ENCODE measurements at regions not wholly inside any gene's neighbourhood (a gene's known extent, or its start where the extent isn't known, plus 50 kb on each side); places are given as distances from the start of the nearest gene placed in this dataset.

- Histone ChIP-seq H3K36me3 (ENCODE audit: control insufficient read depth, insufficient read depth, low read length) (no peaks in the 10 kb centered on the region), H3K27ac (ENCODE audit: low read depth, low read length) (peak overlapping the region; percentile 82), H3K4me1 (ENCODE audit: control insufficient read depth, insufficient read depth, low read length) (peaks cover 25% of the 10 kb centered on the region), H3K9ac (ENCODE audit: low read length) (no peak overlapping the region), H3K27me3 (ENCODE audit: control insufficient read depth, insufficient read depth, low read length) (no peaks in the 10 kb centered on the region), H3K4me3 (ENCODE audit: low read length) (no peak overlapping the region)
Measured at GRCh38 chr2:23285091-23285800, 99.7 kb upstream of the KLHL29 start.

- H3K36me3 ChIP-seq (ENCODE audit: control insufficient read depth, insufficient read depth, low read length): no peaks in the 10 kb centered on the region
- H3K9ac ChIP-seq (ENCODE audit: low read length): no peak overlapping the region
- H3K27ac ChIP-seq (ENCODE audit: low read depth, low read length): peak overlapping the region; percentile 82
- peaks cover 25% of the 10 kb centered on the region for H3K4me1 ChIP-seq (ENCODE audit: control insufficient read depth, insufficient read depth, low read length)
- no peak overlapping the region for H3K4me3 ChIP-seq (ENCODE audit: low read length)
- H3K27me3 ChIP-seq (ENCODE audit: control insufficient read depth, insufficient read depth, low read length): no peaks in the 10 kb centered on the region
Measured at GRCh38 chr2:23286031-23286757, 98.8 kb upstream of the KLHL29 start.

DNA sequence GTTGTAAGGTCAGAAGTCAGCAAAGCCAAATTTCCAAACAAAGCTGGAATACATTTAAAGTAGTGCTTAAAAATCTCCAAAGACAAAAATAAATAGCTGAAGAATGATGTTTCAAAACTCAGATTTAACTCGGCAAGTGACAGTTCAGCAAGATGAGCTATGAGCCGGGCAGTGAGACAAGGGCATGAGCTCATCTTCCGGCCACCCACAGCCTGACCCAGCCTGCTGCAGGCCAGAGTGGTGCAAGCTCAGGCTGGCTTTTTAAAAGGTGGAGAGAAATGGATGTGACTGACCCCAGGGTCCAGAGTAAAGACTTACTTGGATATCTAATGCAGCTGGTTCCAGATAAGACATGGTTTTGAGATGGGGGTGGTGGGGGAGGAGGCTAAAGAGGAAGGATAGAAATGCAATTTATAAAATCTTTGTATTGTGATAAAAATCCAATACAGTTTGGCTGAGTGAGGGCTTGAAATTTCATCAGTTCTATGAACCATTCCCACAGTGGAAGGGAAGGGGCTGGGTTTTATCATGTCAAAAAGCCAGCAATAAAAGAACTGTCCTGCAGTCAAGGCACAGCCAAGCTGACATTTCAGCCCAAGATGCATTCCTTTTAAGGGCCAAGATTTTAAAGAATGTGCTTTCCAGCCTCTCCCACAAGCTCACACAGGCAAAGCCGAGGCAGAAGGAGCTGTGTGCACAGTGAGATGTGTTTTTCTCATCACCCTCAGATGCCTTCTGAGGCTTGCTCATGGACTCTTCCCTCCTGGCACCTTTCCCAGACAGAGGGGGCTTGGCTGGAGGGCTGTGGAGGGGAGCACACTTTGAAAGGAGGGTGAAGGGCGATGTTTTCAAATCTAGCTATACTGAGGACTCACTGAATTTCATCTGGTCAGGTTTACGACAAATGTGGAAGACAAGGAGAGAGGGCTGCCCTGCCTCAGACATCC lies 97.9 kb upstream of the KLHL29 start:
- Histone ChIP-seq H3K27me3 (ENCODE audit: control insufficient read depth, insufficient read depth, low read length) (no peaks in the 10 kb centered on the region), H3K9ac (ENCODE audit: low read length) (no peak overlapping the region), H3K27ac (ENCODE audit: low read depth, low read length) (peak overlapping the region; percentile 82), H3K36me3 (ENCODE audit: control insufficient read depth, insufficient read depth, low read length) (no peaks in the 10 kb centered on the region), H3K4me3 (ENCODE audit: low read length) (no peak overlapping the region), H3K4me1 (ENCODE audit: control insufficient read depth, insufficient read depth, low read length) (peaks cover 25% of the 10 kb centered on the region)

DNA sequence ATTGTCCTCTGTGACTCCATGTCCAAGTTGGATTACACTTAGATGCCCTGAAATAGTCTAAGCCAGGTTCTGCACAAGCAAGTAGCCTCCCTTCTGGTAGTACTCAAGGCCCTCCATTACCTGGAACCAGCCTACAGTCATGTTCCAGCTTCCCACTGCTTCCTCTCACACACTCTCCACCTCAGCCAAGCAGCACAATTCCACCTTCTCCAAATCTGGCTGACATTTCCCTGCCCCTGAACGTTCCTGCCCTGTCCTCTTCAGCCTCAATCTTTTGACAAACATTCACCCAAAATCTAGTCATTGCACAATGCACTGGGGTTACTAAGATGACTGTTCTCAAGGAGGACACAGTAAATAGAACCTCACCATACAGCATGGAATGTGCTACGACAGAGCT lies 95.3 kb upstream of the KLHL29 start:
- Histone ChIP-seq H3K27ac (ENCODE audit: low read depth, low read length) (no peak overlapping the region), H3K27me3 (ENCODE audit: control insufficient read depth, insufficient read depth, low read length) (no peaks in the 10 kb centered on the region), H3K4me3 (ENCODE audit: low read length) (no peak overlapping the region), H3K36me3 (ENCODE audit: control insufficient read depth, insufficient read depth, low read length) (no peaks in the 10 kb centered on the region), H3K9ac (ENCODE audit: low read length) (no peak overlapping the region), H3K4me1 (ENCODE audit: control insufficient read depth, insufficient read depth, low read length) (peaks cover 23% of the 10 kb centered on the region)

DNA sequence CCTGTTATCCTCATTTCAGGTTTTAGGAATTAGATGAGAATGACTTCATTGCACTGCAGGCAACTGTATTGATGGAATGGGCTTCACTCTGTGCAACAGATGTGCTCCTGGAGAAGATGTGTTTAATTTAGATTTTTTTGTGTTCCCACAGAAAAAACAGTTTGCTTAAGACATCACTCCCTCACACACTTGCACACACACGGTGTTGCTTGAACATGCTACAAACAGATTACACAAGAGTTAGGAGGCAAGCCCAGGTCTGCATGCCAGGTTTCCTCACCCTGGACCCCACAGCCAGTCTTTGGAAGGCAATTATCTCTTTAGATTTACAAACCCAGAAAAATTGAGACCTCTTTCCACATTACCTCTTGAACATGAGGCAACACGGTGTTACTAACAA lies 93.7 kb upstream of the KLHL29 start:
- Histone ChIP-seq H3K36me3 (ENCODE audit: control insufficient read depth, insufficient read depth, low read length) (no peaks in the 10 kb centered on the region), H3K4me1 (ENCODE audit: control insufficient read depth, insufficient read depth, low read length) (peaks cover 7% of the 10 kb centered on the region), H3K27ac (ENCODE audit: low read depth, low read length) (no peak overlapping the region), H3K4me3 (ENCODE audit: low read length) (no peak overlapping the region), H3K9ac (ENCODE audit: low read length) (no peak overlapping the region), H3K27me3 (ENCODE audit: control insufficient read depth, insufficient read depth, low read length) (no peaks in the 10 kb centered on the region)

DNA sequence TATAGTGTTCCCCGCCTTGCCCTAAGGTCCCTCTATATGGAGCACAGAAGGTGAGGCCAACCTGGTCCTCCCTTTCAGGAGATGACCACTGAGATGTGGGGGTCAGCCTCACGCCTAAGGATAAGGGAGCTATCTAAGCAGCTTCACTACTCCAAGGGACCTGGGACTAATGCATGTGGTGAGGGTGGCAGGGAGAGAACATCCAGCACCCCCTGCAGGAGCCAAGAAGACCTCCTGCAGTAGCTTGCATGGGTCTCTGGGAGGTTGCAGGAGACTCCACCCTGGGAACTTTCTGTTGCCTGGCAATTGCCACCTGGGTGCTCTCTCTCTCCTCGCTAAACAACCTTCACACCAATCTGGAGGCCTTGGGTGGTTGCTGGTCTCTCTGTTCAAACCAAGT lies 93.0 kb upstream of the KLHL29 start:
- H3K9ac ChIP-seq (ENCODE audit: low read length): no peak overlapping the region
- no peaks in the 10 kb centered on the region for H3K27me3 ChIP-seq (ENCODE audit: control insufficient read depth, insufficient read depth, low read length)
- H3K4me3 ChIP-seq (ENCODE audit: low read length): no peak overlapping the region
- no peaks in the 10 kb centered on the region for H3K36me3 ChIP-seq (ENCODE audit: control insufficient read depth, insufficient read depth, low read length)
- H3K4me1 ChIP-seq (ENCODE audit: control insufficient read depth, insufficient read depth, low read length): no peaks in the 10 kb centered on the region
- H3K27ac ChIP-seq (ENCODE audit: low read depth, low read length): no peak overlapping the region

DNA sequence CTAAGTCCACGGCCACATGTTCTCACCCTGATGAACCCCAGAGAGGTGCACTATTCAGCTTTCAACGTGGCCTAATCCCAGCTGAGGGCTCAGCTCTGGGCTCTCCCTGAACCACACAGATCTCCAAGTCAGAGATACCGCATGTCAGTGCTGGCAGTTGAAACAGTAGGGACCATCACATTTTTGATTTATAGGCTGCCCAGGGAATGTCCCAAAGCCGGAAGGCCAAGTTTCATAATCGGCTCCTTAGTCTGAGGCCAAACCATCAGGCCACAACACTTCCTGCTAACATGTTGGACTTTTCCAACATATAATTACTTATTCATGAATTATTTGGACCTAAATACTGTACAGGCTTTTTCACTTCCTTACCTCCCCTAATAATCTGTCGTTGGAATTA lies 91.9 kb upstream of the KLHL29 start:
- Histone ChIP-seq H3K4me1 (ENCODE audit: control insufficient read depth, insufficient read depth, low read length) (no peaks in the 10 kb centered on the region), H3K4me3 (ENCODE audit: low read length) (no peak overlapping the region), H3K27me3 (ENCODE audit: control insufficient read depth, insufficient read depth, low read length) (no peaks in the 10 kb centered on the region), H3K36me3 (ENCODE audit: control insufficient read depth, insufficient read depth, low read length) (no peaks in the 10 kb centered on the region), H3K9ac (ENCODE audit: low read length) (no peak overlapping the region), H3K27ac (ENCODE audit: low read depth, low read length) (no peak overlapping the region)

- Histone ChIP-seq H3K27ac (ENCODE audit: low read depth, low read length) (no peak overlapping the region), H3K9ac (ENCODE audit: low read length) (no peak overlapping the region), H3K27me3 (ENCODE audit: control insufficient read depth, insufficient read depth, low read length) (no peaks in the 10 kb centered on the region), H3K4me3 (ENCODE audit: low read length) (no peak overlapping the region), H3K36me3 (ENCODE audit: control insufficient read depth, insufficient read depth, low read length) (no peaks in the 10 kb centered on the region), H3K4me1 (ENCODE audit: control insufficient read depth, insufficient read depth, low read length) (no peaks in the 10 kb centered on the region)
Measured at GRCh38 chr2:23293731-23294130, 91.2 kb upstream of the KLHL29 start.

DNA sequence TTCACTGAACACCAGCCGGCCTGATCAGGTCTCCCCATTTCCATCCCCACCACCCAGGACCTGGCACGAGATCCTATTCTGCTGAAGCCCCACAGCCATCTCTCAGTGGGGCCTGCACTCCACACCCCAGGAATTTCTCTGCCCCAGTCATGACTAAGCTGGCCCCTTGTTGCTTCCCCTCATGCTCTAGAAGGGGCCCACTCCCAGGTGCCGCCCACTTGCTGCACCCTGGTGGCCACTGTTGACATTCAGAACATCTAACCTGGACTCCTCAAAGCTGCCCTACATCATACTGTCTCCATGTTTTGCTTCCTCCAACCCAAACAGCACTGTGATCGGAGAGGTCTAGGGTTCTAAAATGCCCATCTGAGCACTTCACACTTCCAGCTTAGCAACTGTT lies 90.7 kb upstream of the KLHL29 start:
- no peak overlapping the region for H3K4me3 ChIP-seq (ENCODE audit: low read length)
- H3K36me3 ChIP-seq (ENCODE audit: control insufficient read depth, insufficient read depth, low read length): no peaks in the 10 kb centered on the region
- H3K4me1 ChIP-seq (ENCODE audit: control insufficient read depth, insufficient read depth, low read length): no peaks in the 10 kb centered on the region
- H3K27ac ChIP-seq (ENCODE audit: low read depth, low read length): no peak overlapping the region
- H3K27me3 ChIP-seq (ENCODE audit: control insufficient read depth, insufficient read depth, low read length): no peaks in the 10 kb centered on the region
- H3K9ac ChIP-seq (ENCODE audit: low read length): no peak overlapping the region

DNA sequence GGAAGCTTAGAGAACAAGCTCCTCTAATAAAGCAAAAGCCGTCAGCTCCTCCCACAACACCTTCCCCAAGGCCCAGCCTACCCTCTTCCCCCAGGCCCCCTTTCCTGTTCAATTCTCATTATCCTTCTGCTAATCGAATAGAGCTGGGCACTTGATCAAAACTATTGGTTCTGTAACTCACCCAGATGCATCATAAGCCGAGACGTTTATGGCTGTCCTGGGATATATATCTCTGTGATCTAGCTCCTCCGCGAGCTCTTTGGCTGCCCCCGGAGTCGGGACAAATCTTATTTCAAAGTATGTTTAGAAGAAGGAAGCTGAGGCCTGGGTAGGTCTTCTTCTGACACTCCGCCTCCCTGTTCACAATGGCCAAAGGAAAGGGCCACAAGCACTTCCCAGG lies 88.3 kb upstream of the KLHL29 start:
- Histone ChIP-seq H3K27me3 (ENCODE audit: control insufficient read depth, insufficient read depth, low read length) (no peaks in the 10 kb centered on the region), H3K4me3 (ENCODE audit: low read length) (no peak overlapping the region), H3K9ac (ENCODE audit: low read length) (no peak overlapping the region), H3K27ac (ENCODE audit: low read depth, low read length) (no peak overlapping the region), H3K4me1 (ENCODE audit: control insufficient read depth, insufficient read depth, low read length) (no peaks in the 10 kb centered on the region), H3K36me3 (ENCODE audit: control insufficient read depth, insufficient read depth, low read length) (no peaks in the 10 kb centered on the region)

GRCh38 chr2:23297112-23297511 lies 87.9 kb upstream of the KLHL29 start:
- Histone ChIP-seq H3K9ac (ENCODE audit: low read length) (no peak overlapping the region), H3K4me1 (ENCODE audit: control insufficient read depth, insufficient read depth, low read length) (no peaks in the 10 kb centered on the region), H3K27ac (ENCODE audit: low read depth, low read length) (no peak overlapping the region), H3K4me3 (ENCODE audit: low read length) (no peak overlapping the region), H3K27me3 (ENCODE audit: control insufficient read depth, insufficient read depth, low read length) (no peaks in the 10 kb centered on the region), H3K36me3 (ENCODE audit: control insufficient read depth, insufficient read depth, low read length) (no peaks in the 10 kb centered on the region)

DNA sequence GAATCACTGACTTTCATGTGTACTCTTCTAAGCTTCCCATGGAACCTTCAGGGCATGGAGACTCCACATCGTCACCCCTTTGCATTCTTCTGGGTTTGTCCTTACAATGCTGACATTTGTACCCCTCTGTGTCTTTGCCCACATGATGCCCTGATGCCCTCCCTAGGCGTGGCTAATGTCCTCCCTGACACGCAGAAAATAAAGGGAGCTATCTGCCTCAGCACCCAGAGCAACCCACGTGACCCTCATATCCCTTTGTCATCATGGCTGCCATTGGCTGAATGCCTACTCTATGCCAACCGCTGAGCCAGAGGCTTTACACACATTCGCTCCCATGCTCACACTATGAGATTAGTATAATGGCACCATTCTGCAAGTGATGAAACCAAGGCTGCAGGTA lies 86.4 kb upstream of the KLHL29 start:
- Histone ChIP-seq H3K27ac (ENCODE audit: low read depth, low read length) (no peak overlapping the region), H3K9ac (ENCODE audit: low read length) (no peak overlapping the region), H3K36me3 (ENCODE audit: control insufficient read depth, insufficient read depth, low read length) (no peaks in the 10 kb centered on the region), H3K27me3 (ENCODE audit: control insufficient read depth, insufficient read depth, low read length) (no peaks in the 10 kb centered on the region), H3K4me3 (ENCODE audit: low read length) (no peak overlapping the region), H3K4me1 (ENCODE audit: control insufficient read depth, insufficient read depth, low read length) (no peaks in the 10 kb centered on the region)

Data from rectal smooth muscle tissue (tissue), 1 donor.